ENCODE measurements at regions not wholly inside any gene's neighbourhood (a gene's known extent, or its start where the extent isn't known, plus 50 kb on each side); places are given as distances from the start of the nearest gene placed in this dataset.

- intact Hi-C loops (cut with DNase I) = no loop called here
- Histone ChIP-seq H3K36me3 (no peaks in the 10 kb centered on the region), H3K27ac (no peak overlapping the region), H3K9me3 (no peaks in the 10 kb centered on the region), H3K4me1 (no peaks in the 10 kb centered on the region), H3K4me3 (no peak overlapping the region), H3K27me3 (ENCODE audit: low read depth) (no peaks in the 10 kb centered on the region)
- TF ChIP-seq, protein P1, sequence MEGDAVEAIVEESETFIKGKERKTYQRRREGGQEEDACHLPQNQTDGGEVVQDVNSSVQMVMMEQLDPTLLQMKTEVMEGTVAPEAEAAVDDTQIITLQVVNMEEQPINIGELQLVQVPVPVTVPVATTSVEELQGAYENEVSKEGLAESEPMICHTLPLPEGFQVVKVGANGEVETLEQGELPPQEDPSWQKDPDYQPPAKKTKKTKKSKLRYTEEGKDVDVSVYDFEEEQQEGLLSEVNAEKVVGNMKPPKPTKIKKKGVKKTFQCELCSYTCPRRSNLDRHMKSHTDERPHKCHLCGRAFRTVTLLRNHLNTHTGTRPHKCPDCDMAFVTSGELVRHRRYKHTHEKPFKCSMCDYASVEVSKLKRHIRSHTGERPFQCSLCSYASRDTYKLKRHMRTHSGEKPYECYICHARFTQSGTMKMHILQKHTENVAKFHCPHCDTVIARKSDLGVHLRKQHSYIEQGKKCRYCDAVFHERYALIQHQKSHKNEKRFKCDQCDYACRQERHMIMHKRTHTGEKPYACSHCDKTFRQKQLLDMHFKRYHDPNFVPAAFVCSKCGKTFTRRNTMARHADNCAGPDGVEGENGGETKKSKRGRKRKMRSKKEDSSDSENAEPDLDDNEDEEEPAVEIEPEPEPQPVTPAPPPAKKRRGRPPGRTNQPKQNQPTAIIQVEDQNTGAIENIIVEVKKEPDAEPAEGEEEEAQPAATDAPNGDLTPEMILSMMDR (IDR thresholded peaks at IDR 0.05) = no peak
- DNase-seq (no peak), ATAC-seq (no peak)
Measured at GRCh38 chr3:144237351-144237750, 265.7 kb downstream of the DIPK2A start.

DNA sequence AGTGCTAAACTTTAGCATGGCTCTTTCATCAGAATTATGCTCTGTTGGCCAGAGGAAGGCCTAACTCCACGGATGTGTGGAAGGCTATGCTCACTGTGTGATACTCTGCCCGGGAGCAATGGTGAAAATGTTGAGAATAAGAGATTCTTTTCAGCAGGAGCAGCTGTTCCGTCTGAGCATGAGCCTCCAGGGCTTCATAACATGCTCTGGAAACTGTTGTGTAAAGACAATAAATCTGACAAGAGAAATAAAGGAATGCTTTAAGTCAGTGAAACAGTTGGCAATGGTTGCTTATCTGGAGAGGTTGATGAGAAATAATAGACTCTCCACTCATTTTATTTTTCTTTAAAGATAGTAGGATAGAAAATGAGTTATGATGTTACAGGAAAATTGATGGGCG is 269.8 kb downstream of the DIPK2A start:
- no peaks in the 10 kb centered on the region for H3K36me3 ChIP-seq
- no peak overlapping the region for H3K27ac ChIP-seq
- intact Hi-C loops (cut with DNase I) = no loop called here
- no peaks in the 10 kb centered on the region for H3K27me3 ChIP-seq (ENCODE audit: low read depth)
- TF ChIP-seq, protein P1 (IDR thresholded peaks at IDR 0.05) = no peak
- H3K4me3 ChIP-seq = no peak overlapping the region
- no peaks in the 10 kb centered on the region for H3K4me1 ChIP-seq
- ATAC-seq (no peak), DNase-seq (no peak)
- no peaks in the 10 kb centered on the region for H3K9me3 ChIP-seq

DNA sequence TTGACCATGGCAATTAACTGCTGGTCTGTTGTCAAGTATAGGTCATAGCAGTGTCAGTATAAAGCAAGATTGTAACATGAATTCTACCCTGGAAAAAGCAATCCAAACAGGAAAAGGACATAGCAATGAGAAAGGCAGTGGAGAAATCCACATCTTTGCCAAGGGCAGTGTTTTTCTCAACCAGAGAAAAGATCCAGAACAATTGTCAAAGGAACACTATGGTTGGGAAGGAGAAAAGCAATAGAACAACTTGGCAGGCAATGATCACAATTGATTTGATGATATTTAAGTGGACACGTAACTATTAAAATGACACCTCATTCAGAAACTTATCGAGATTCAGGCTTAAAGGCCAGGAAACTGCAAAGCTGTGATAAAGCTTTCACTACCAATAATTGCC is 271.1 kb downstream of the DIPK2A start:
- no peak overlapping the region for H3K27ac ChIP-seq
- no peaks in the 10 kb centered on the region for H3K4me1 ChIP-seq
- H3K27me3 ChIP-seq (ENCODE audit: low read depth) = no peaks in the 10 kb centered on the region
- ATAC-seq (no peak), DNase-seq (no peak)
- H3K36me3 ChIP-seq = no peaks in the 10 kb centered on the region
- no peak overlapping the region for H3K4me3 ChIP-seq
- intact Hi-C loops (cut with DNase I) = no loop called here
- TF ChIP-seq, protein P1 (IDR thresholded peaks at IDR 0.05) = no peak
- H3K9me3 ChIP-seq = no peaks in the 10 kb centered on the region

DNA sequence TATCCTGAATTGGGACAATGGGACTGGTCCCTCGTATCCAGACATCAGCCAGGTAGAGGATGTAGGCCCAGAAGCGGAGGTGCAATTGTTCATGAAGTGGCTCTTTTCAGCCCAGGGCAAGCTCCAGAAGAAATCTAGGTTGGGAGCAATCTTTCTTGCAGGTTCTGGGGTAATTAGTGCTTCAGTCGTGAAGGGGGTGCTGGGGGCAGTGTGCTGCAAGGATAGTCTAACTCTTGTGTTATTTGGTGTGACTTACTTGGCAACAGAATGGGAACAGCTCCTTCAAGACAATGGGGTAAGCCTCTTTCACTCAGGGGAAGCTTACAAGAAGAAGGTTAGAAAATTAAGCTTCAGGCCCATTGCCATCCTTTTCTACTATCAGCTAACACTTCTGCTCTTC is 273.0 kb downstream of the DIPK2A start:
- TF ChIP-seq, protein P1 (IDR thresholded peaks at IDR 0.05) = no peak
- intact Hi-C loops (cut with DNase I) = no loop called here
- no peak overlapping the region for H3K27ac ChIP-seq
- no peak overlapping the region for H3K4me3 ChIP-seq
- ATAC-seq (no peak), DNase-seq (no peak)
- H3K27me3 ChIP-seq (ENCODE audit: low read depth) = no peaks in the 10 kb centered on the region
- H3K36me3 ChIP-seq = no peaks in the 10 kb centered on the region
- H3K9me3 ChIP-seq = no peaks in the 10 kb centered on the region
- no peaks in the 10 kb centered on the region for H3K4me1 ChIP-seq

DNA sequence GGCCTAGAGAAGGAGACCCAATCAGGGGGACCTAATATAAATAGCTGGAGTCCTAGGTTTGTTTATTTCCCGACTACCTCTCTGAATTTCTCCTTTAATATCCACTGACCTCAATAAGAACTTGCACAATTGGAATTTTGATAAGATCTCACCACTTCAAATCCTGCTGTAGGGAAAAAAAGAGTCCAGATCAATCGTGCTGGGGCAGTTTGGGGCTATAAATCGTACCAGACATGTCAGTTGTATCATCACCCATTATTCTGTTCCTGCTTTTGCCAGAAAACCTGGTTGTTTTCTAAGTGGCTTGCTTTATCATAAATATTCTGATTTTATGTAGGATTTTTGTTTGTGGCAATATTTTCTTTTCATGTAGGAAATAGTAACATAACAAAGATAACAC is 281.3 kb downstream of the DIPK2A start:
- TF ChIP-seq, protein P1 (IDR thresholded peaks at IDR 0.05) = no peak
- no peak overlapping the region for H3K27ac ChIP-seq
- H3K27me3 ChIP-seq (ENCODE audit: low read depth) = no peaks in the 10 kb centered on the region
- no peak overlapping the region for H3K4me3 ChIP-seq
- DNase-seq = no peak
- intact Hi-C loops (cut with DNase I) = no loop called here
- H3K36me3 ChIP-seq = no peaks in the 10 kb centered on the region
- no peaks in the 10 kb centered on the region for H3K9me3 ChIP-seq
- no peak for ATAC-seq
- H3K4me1 ChIP-seq = no peaks in the 10 kb centered on the region

GRCh38 chr3:144257381-144257780 is 285.8 kb downstream of the DIPK2A start:
- Histone ChIP-seq H3K9me3 (no peaks in the 10 kb centered on the region), H3K36me3 (no peaks in the 10 kb centered on the region), H3K27me3 (ENCODE audit: low read depth) (no peaks in the 10 kb centered on the region), H3K4me1 (no peaks in the 10 kb centered on the region), H3K27ac (no peak overlapping the region), H3K4me3 (no peak overlapping the region)
- no peak for DNase-seq
- TF ChIP-seq, protein P1 (IDR thresholded peaks at IDR 0.05) = no peak
- intact Hi-C loops (cut with DNase I) = no loop called here
- ATAC-seq = no peak

Measured in lower lobe of right lung (tissue), 2 donors.